GM12878 (cell line): ENCODE measurements at regions not wholly inside any gene's neighbourhood (a gene's known extent, or its start where the extent isn't known, plus 50 kb on each side); places are given as distances from the start of the nearest gene placed in this dataset.

Experiments used
- ATAC-seq: fragments of 200-7000 bp; cut with Tn5 transposase; 3 replicates; pipeline ENCODE4 v1.9.1; 2020; ENCODE audit warnings: mild to moderate bottlenecking, moderate library complexity
- BruUV-seq: library from RNA; stranded (reverse); fragments of 400-500 nt; replicated peaks from 2 replicates; lab custom pipeline; 2021; lab: Mats Ljungman, UMichigan
- CTCF ChIA-PET: fragments of 300-600 bp; sonication (Branson Sonifier 250); formaldehyde crosslinking; extraction: SDS; loops from one replicate; lab custom pipeline; 2021; ENCODE audit warnings: inconsistent platforms; lab: Yijun Ruan, JAX
- POLR2A ChIA-PET: fragments of 350-600 bp; formaldehyde crosslinking; extraction: SDS; loops from one replicate; lab custom pipeline; 2021; ENCODE audit warnings: inconsistent platforms; lab: Charles Lee
- RAD21 ChIA-PET: fragments of 300-600 bp; sonication (Branson Sonifier 250); formaldehyde crosslinking; loops from one replicate; lab custom pipeline; 2023; ENCODE audit warnings: antibody characterized with exemption; ENCODE audit not compliant: unreplicated experiment; lab: Charles Lee
- SMC1A ChIA-PET: fragments of 300-600 bp; sonication (Branson Sonifier 250); formaldehyde crosslinking; loops from one replicate; lab custom pipeline; 2023; ENCODE audit not compliant: unreplicated experiment, uncharacterized antibody; lab: Charles Lee
- DNase-seq: peaks from one replicate; pipeline ENCODE4 v3.0.0-alpha.2; 2011; ENCODE audit warnings: low read depth, low spot score
- FAIRE-seq: peaks from 3 replicates; lab custom pipeline; 2011; peaks lifted over from hg19 to GRCh38; lab: Jason Lieb, UNC
- H2AFZ ChIP-seq: 2 replicates; pipeline ENCODE4 v1.6.0; 2011; ENCODE audit warnings: low read depth, low read length, control low read depth; ENCODE audit not compliant: control insufficient read depth
- H3K27ac ChIP-seq: 2 replicates; pipeline ENCODE4 v1.5.1; 2011; ENCODE audit warnings: control low read depth; ENCODE audit not compliant: control insufficient read depth, insufficient read depth
- H3K27me3 ChIP-seq, 2 experiments: replicated peaks in 1 of 2; 2 replicates each; pipeline versions ENCODE4 v1.6.0 to v1.6.1; 2011; ENCODE audit warnings: low read length in 1 of 2; ENCODE audit not compliant: control insufficient read depth in 2 of 2, insufficient read depth in 2 of 2
- H3K36me3 ChIP-seq, 2 experiments: 2 replicates each; pipeline ENCODE4 v1.5.1; 2011; ENCODE audit warnings: low read length in 1 of 2; ENCODE audit not compliant: control insufficient read depth in 2 of 2, insufficient read depth in 2 of 2
- H3K4me1 ChIP-seq: 2 replicates; pipeline ENCODE4 v1.6.1; 2011; ENCODE audit warnings: mild to moderate bottlenecking, low read length, moderate library complexity, mixed read lengths; ENCODE audit not compliant: control insufficient read depth, insufficient read depth
- H3K4me2 ChIP-seq: 2 replicates; pipeline ENCODE4 v1.6.0; 2011; ENCODE audit warnings: control low read depth; ENCODE audit not compliant: control insufficient read depth, insufficient read depth
- H3K4me3 ChIP-seq: fragments of 200-600 bp; sonication (generic); 2 replicates; pipeline ENCODE4 v1.5.1; 2016
- H3K79me2 ChIP-seq: 2 replicates; pipeline ENCODE4 v1.6.0; 2011; ENCODE audit warnings: low read length; ENCODE audit not compliant: control insufficient read depth, insufficient read depth
- H3K9ac ChIP-seq: 2 replicates; pipeline ENCODE4 v1.8.0; 2011; ENCODE audit warnings: low read length, control low read depth, mixed read lengths; ENCODE audit not compliant: control insufficient read depth, insufficient read depth
- H3K9me3 ChIP-seq: replicated peaks from 3 replicates; pipeline ENCODE4 v1.5.1; 2011; ENCODE audit warnings: mild to moderate bottlenecking, low read length; ENCODE audit not compliant: control insufficient read depth, insufficient read depth
- H4K20me1 ChIP-seq: 2 replicates; pipeline ENCODE4 v1.6.0; 2011; ENCODE audit not compliant: control insufficient read depth, insufficient read depth
- CREB1 ChIP-seq: IDR thresholded peaks from 2 replicates; pipeline ENCODE4 v1.6.1; 2012; ENCODE audit warnings: low read depth, mild to moderate bottlenecking, inconsistent platforms
- KAT2A ChIP-seq: conservative IDR thresholded peaks from 2 replicates; pipeline ENCODE4 v1.6.1; 2011; ENCODE audit warnings: low read depth, low read length; ENCODE audit not compliant: control insufficient read depth
- NR2C1 ChIP-seq: fragments of 450-650 bp; IDR thresholded peaks from 2 replicates; pipeline ENCODE4 v1.6.1; 2017; ENCODE audit warnings: antibody characterized with exemption, mild to moderate bottlenecking, moderate library complexity
- RAD21 ChIP-seq: IDR thresholded peaks from 2 replicates; pipeline ENCODE4 v1.6.1; 2011; ENCODE audit warnings: mild to moderate bottlenecking, low read depth, low read length, moderate library complexity; ENCODE audit not compliant: insufficient read depth
- SMAD5 ChIP-seq: IDR thresholded peaks from 2 replicates; pipeline ENCODE4 v1.6.1; 2016; ENCODE audit warnings: antibody characterized with exemption, low read depth
- ZNF384 ChIP-seq: IDR thresholded peaks from 2 replicates; pipeline ENCODE4 v1.6.1; 2012; ENCODE audit warnings: low read depth, mild to moderate bottlenecking, low read length, improper control_type of control experiment, borderline replicate concordance
- WGBS: methylation state at CpG from one replicate; pipeline ENCODE4 v1.1.6; 2016; ENCODE audit warnings: low lambda C conversion rate; ENCODE audit not compliant: insufficient replicate concordance, insufficient coverage; ENCODE audit errors: missing lambda C conversion rate; 5-methylcytosine and 5-hydroxymethylcytosine counted together
- in situ Hi-C: fragments of 300-500 bp; cut with MboI; formaldehyde crosslinking; loops from 9 replicates; pipeline ENCODE4 v1.14.3; 2018; ENCODE audit warnings: mixed read lengths
- intact Hi-C: fragments of 100-400 bp; cut with micrococcal nuclease; formaldehyde crosslinking; loops from one replicate; pipeline ENCODE4 v1.14.2; 2022; ENCODE audit not compliant: unreplicated experiment
- TF ChIP-seq, protein P1 (sequence below): IDR thresholded peaks from 2 replicates; pipeline ENCODE4 v1.6.1; 2011; ENCODE audit warnings: low read depth, mild to moderate bottlenecking, low read length, moderate library complexity, borderline replicate concordance; ENCODE audit errors: extremely low read depth
- TF ChIP-seq, protein P2 (sequence below): IDR thresholded peaks from 2 replicates; pipeline ENCODE4 v1.6.1; 2012; ENCODE audit warnings: mild to moderate bottlenecking, low read depth, low read length

DNA sequence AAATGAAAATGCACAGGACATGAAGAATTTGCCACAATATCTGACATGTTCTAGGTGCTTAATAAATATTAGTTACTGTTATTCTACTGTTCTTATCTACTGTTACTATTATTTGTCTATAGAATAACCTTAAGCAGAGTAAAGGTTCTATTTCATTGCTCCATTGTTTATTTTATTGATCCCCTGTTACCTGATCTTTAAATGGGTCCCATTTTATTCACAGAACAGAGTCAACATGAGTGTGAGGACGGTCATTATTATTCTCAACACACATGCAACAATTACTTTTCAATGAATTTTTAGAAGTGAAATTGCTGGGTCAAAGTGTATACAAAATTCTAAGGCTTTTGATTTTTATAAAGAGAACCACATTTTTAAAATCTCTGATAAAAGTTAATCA lies 186.9 kb downstream of the AHR start:
- RAD21 ChIA-PET, result no interaction called here
- SMC1A ChIA-PET, result interaction anchor here (1.2 to 1.5 kb wide), 3 partner anchors 8 to 12 kb away, joined by 3 to 5 read pairs (median 4); no protein-coding TSS in a partner anchor
- no peaks in the 10 kb centered on the region for H4K20me1 ChIP-seq
- H3K79me2 ChIP-seq, result no peaks in the 10 kb centered on the region
- H3K27ac ChIP-seq, result no peak overlapping the region
- no peak overlapping the region for H3K4me2 ChIP-seq
- no peak for DNase-seq
- in situ Hi-C loops, result no loop called here
- H3K4me3 ChIP-seq, result no peak overlapping the region
- H3K9me3 ChIP-seq, result no peaks in the 10 kb centered on the region; the same call in 2 of the 3 replicates
- H3K4me1 ChIP-seq, result no peaks in the 10 kb centered on the region
- no peaks in the 10 kb centered on the region for H3K27me3 ChIP-seq
- intact Hi-C loops, result no loop called here
- no TSS peak for BruUV-seq
- 30% methylated on average over 1 of the region's 1 CpG for WGBS
- POLR2A ChIA-PET, result no interaction called here
- ATAC-seq, result no peak
- H2AFZ ChIP-seq, result no peak overlapping the region
- FAIRE-seq, result no peak
- no peaks in the 10 kb centered on the region for H3K36me3 ChIP-seq
- TF ChIP-seq, protein P1, sequence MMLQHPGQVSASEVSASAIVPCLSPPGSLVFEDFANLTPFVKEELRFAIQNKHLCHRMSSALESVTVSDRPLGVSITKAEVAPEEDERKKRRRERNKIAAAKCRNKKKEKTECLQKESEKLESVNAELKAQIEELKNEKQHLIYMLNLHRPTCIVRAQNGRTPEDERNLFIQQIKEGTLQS, result no peak
- no peak for TF ChIP-seq KAT2A
- TF ChIP-seq, protein P2, sequence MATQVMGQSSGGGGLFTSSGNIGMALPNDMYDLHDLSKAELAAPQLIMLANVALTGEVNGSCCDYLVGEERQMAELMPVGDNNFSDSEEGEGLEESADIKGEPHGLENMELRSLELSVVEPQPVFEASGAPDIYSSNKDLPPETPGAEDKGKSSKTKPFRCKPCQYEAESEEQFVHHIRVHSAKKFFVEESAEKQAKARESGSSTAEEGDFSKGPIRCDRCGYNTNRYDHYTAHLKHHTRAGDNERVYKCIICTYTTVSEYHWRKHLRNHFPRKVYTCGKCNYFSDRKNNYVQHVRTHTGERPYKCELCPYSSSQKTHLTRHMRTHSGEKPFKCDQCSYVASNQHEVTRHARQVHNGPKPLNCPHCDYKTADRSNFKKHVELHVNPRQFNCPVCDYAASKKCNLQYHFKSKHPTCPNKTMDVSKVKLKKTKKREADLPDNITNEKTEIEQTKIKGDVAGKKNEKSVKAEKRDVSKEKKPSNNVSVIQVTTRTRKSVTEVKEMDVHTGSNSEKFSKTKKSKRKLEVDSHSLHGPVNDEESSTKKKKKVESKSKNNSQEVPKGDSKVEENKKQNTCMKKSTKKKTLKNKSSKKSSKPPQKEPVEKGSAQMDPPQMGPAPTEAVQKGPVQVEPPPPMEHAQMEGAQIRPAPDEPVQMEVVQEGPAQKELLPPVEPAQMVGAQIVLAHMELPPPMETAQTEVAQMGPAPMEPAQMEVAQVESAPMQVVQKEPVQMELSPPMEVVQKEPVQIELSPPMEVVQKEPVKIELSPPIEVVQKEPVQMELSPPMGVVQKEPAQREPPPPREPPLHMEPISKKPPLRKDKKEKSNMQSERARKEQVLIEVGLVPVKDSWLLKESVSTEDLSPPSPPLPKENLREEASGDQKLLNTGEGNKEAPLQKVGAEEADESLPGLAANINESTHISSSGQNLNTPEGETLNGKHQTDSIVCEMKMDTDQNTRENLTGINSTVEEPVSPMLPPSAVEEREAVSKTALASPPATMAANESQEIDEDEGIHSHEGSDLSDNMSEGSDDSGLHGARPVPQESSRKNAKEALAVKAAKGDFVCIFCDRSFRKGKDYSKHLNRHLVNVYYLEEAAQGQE, result no peak
- no peak for TF ChIP-seq CREB1
- TF ChIP-seq NR2C1, result no peak
- no peak for TF ChIP-seq RAD21
- no peak for TF ChIP-seq ZNF384
- no peak for TF ChIP-seq SMAD5
- CTCF ChIA-PET, result interaction anchor here (1.1 kb wide), 1 partner anchor 11 kb away, joined by 3 read pairs; no protein-coding TSS in a partner anchor
- no peak overlapping the region for H3K9ac ChIP-seq
